C4-2B (cell line): ENCODE measurements at regions not wholly inside any gene's neighbourhood (a gene's known extent, or its start where the extent isn't known, plus 50 kb on each side); places are given as distances from the start of the nearest gene placed in this dataset.
A peak's percentile ranks its signal among the peaks of the same experiment; 100 is the strongest.

Experiments
- H3K27ac ChIP-seq: fragments of 450-650 bp; 2 replicates; pipeline ENCODE4 v1.5.1; 2017
- CTCF ChIP-seq: fragments of 450-650 bp; conservative IDR thresholded peaks from 2 replicates; pipeline ENCODE4 v1.5.1; 2017; ENCODE audit warnings: mild to moderate bottlenecking
- ZFX ChIP-seq: fragments of 450-650 bp; IDR thresholded peaks from 2 replicates; pipeline ENCODE4 v1.6.1; 2017

- no peak for TF ChIP-seq CTCF
- TF ChIP-seq ZFX: no peak
- H3K27ac ChIP-seq: no peak overlapping the region
Observed at GRCh38 chr1:106254748-106255147, 801.7 kb upstream of the PRMT6 start.

GRCh38 chr1:106266786-106267185 lies 789.7 kb upstream of the PRMT6 start:
- TF ChIP-seq ZFX: no peak
- no peak for TF ChIP-seq CTCF
- H3K27ac ChIP-seq: no peak overlapping the region

GRCh38 chr1:106268070-106268469 lies 788.4 kb upstream of the PRMT6 start:
- TF ChIP-seq ZFX (no peak), CTCF (peak; percentile 84)
- H3K27ac ChIP-seq: no peak overlapping the region

GRCh38 chr1:106276871-106277270 lies 779.6 kb upstream of the PRMT6 start:
- TF ChIP-seq CTCF: no peak
- H3K27ac ChIP-seq: no peak overlapping the region

GRCh38 chr1:106277786-106278185 lies 778.7 kb upstream of the PRMT6 start:
- TF ChIP-seq ZFX (no peak), CTCF (no peak)
- no peak overlapping the region for H3K27ac ChIP-seq

GRCh38 chr1:106278716-106279115 lies 777.8 kb upstream of the PRMT6 start:
- TF ChIP-seq CTCF (no peak), ZFX (no peak)
- H3K27ac ChIP-seq: no peak overlapping the region

GRCh38 chr1:106289265-106289928 lies 767.1 kb upstream of the PRMT6 start:
- TF ChIP-seq CTCF (no peak), ZFX (no peak)
- no peak overlapping the region for H3K27ac ChIP-seq
